OCI-LY7 (cell line): ENCODE measurements at regions not wholly inside any gene's neighbourhood (a gene's known extent, or its start where the extent isn't known, plus 50 kb on each side); places are given as distances from the start of the nearest gene placed in this dataset.

Source experiments
- BruUV-seq: library from RNA; stranded (reverse); fragments of 400-500 nt; replicated peaks from 2 replicates; lab custom pipeline; 2021; lab: Mats Ljungman, UMichigan
- CTCF ChIA-PET: fragments of 300-600 bp; sonication (Branson Sonifier 250); formaldehyde crosslinking; loops from one replicate; lab custom pipeline; 2022; ENCODE audit warnings: antibody characterized with exemption; ENCODE audit not compliant: unreplicated experiment; lab: Charles Lee
- POLR2A ChIA-PET: fragments of 300-600 bp; sonication (Branson Sonifier 250); formaldehyde crosslinking; loops from one replicate; lab custom pipeline; 2022; ENCODE audit warnings: antibody characterized with exemption; lab: Charles Lee
- DNase-seq: peaks from one replicate; pipeline ENCODE4 v3.0.0-alpha.2; 2015; ENCODE audit warnings: low spot score
- H2AFZ ChIP-seq: fragments of 200-600 bp; sonication (generic), shearing (Covaris generic); 2 replicates; pipeline ENCODE4 v1.6.1; 2014; ENCODE audit warnings: mild to moderate bottlenecking, antibody characterized with exemption, low read length, moderate library complexity
- H3K27ac ChIP-seq: fragments of 200-600 bp; sonication (generic); 2 replicates; pipeline ENCODE4 v1.5.1; 2014; ENCODE audit warnings: mixed run types, low read depth, mild to moderate bottlenecking, moderate library complexity, low read length, inconsistent platforms; ENCODE audit not compliant: poor library complexity, severe bottlenecking
- H3K36me3 ChIP-seq: fragments of 200-600 bp; sonication (generic); 2 replicates; pipeline ENCODE4 v1.6.1; 2014; ENCODE audit warnings: mild to moderate bottlenecking, antibody characterized with exemption, low read length, moderate library complexity, mixed read lengths; ENCODE audit not compliant: insufficient read depth
- H3K4me1 ChIP-seq: fragments of 200-600 bp; sonication (generic); 2 replicates; pipeline ENCODE4 v1.5.1; 2014; ENCODE audit warnings: mild to moderate bottlenecking, low read length; ENCODE audit not compliant: insufficient read depth, poor library complexity, severe bottlenecking
- H3K4me2 ChIP-seq: fragments of 200-600 bp; sonication (generic); 2 replicates; pipeline ENCODE4 v1.6.1; 2014; ENCODE audit warnings: mild to moderate bottlenecking, low read length
- H3K4me3 ChIP-seq: fragments of 200-600 bp; sonication (generic); 2 replicates; pipeline ENCODE4 v1.5.1; 2014; ENCODE audit warnings: mild to moderate bottlenecking, low read depth, low read length; ENCODE audit not compliant: poor library complexity, severe bottlenecking
- H3K79me2 ChIP-seq: fragments of 200-600 bp; sonication (generic); 2 replicates; pipeline ENCODE4 v1.6.1; 2016; ENCODE audit warnings: low read depth, mild to moderate bottlenecking, low read length, moderate library complexity, mixed read lengths; ENCODE audit not compliant: insufficient read depth
- H3K9me2 ChIP-seq: fragments of 200-600 bp; sonication (generic); 2 replicates; pipeline ENCODE4 v1.6.1; 2016; ENCODE audit warnings: mild to moderate bottlenecking, low read length, mixed read lengths; ENCODE audit not compliant: insufficient read depth
- H3K9me3 ChIP-seq: fragments of 200-600 bp; sonication (generic); 2 replicates; pipeline ENCODE4 v1.6.1; 2014; ENCODE audit warnings: mild to moderate bottlenecking, mixed run types, low read length, mixed read lengths
- H4K20me1 ChIP-seq: fragments of 200-600 bp; sonication (generic); 2 replicates; pipeline ENCODE4 v1.6.1; 2014; ENCODE audit warnings: mild to moderate bottlenecking, antibody characterized with exemption, low read length, moderate library complexity, mixed read lengths; ENCODE audit not compliant: insufficient read depth
- CTCF ChIP-seq: fragments of 200-600 bp; sonication (generic); conservative IDR thresholded peaks from 2 replicates; pipeline ENCODE4 v1.5.1; 2014; ENCODE audit warnings: mild to moderate bottlenecking, antibody characterized with exemption, low read length, moderate library complexity, mixed read lengths
- EZH2phosphoT487 ChIP-seq: fragments of 200-600 bp; sonication (generic); IDR thresholded peaks from 2 replicates; pipeline ENCODE4 v1.6.1; 2018; ENCODE audit warnings: low read depth, borderline replicate concordance, mild to moderate bottlenecking, mixed run types, antibody characterized with exemption, low read length, moderate library complexity, mixed read lengths
- intact Hi-C: fragments of 100-400 bp; cut with micrococcal nuclease; formaldehyde crosslinking; loops from one replicate; pipeline ENCODE4 v1.10.0; 2022; ENCODE audit not compliant: unreplicated experiment

DNA sequence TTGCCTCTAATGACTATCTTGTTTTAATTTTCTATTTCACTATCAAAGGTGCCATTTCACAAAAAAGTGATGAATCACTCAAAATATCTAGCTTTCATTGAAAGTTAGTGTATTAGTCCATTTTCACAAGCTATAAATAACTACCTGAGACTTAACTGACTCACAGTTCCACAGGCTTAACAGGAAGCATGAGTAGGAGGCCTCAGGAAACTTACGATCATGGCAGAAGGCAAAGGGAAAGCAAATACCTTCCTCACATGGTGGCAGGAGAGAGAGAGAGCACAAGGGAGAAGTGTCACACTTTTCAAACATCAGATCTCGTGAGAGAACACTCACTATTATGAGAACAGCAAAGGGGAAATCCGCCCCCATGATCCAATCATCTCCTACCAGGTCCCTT is 1220.4 kb upstream of the ZEB2 start:
- no peak for DNase-seq
- TF ChIP-seq EZH2phosphoT487, result no peak
- no peak for TF ChIP-seq CTCF
- Histone ChIP-seq H3K4me3 (no peak overlapping the region), H3K36me3 (no peaks in the 10 kb centered on the region), H3K4me1 (peaks cover 12% of the 10 kb centered on the region), H3K9me3 (no peaks in the 10 kb centered on the region), H2AFZ (no peak overlapping the region), H3K4me2 (no peak overlapping the region), H3K79me2 (no peaks in the 10 kb centered on the region), H3K9me2 (no peaks in the 10 kb centered on the region), H4K20me1 (no peaks in the 10 kb centered on the region), H3K27ac (no peak overlapping the region)
- POLR2A ChIA-PET, result no interaction called here
- CTCF ChIA-PET, result no interaction called here
- BruUV-seq, result no TSS peak
- intact Hi-C loops, result no loop called here

- H4K20me1 ChIP-seq, result no peaks in the 10 kb centered on the region
- H3K9me3 ChIP-seq, result no peaks in the 10 kb centered on the region
- no peak overlapping the region for H3K4me2 ChIP-seq
- ChIA-PET POLR2A (no interaction called here), CTCF (no interaction called here)
- H2AFZ ChIP-seq, result no peak overlapping the region
- H3K79me2 ChIP-seq, result no peaks in the 10 kb centered on the region
- no peaks in the 10 kb centered on the region for H3K36me3 ChIP-seq
- no TSS peak for BruUV-seq
- H3K4me3 ChIP-seq, result no peak overlapping the region
- TF ChIP-seq CTCF (no peak), EZH2phosphoT487 (no peak)
- H3K27ac ChIP-seq, result no peak overlapping the region
- intact Hi-C loops, result no loop called here
- no peaks in the 10 kb centered on the region for H3K9me2 ChIP-seq
- no peak for DNase-seq
- peaks cover 12% of the 10 kb centered on the region for H3K4me1 ChIP-seq
Observed at GRCh38 chr2:145739681-145740080, 1219.8 kb upstream of the ZEB2 start.

- no peak overlapping the region for H2AFZ ChIP-seq
- intact Hi-C loops, result no loop called here
Observed at GRCh38 chr2:145736871-145737270, 1217.0 kb upstream of the ZEB2 start.

More at GRCh38 chr2:145736871-145737270, 1217.0 kb upstream of the ZEB2 start:
- Histone ChIP-seq H3K36me3 (no peaks in the 10 kb centered on the region), H3K27ac (no peak overlapping the region), H3K79me2 (no peaks in the 10 kb centered on the region), H3K4me3 (no peak overlapping the region), H4K20me1 (no peaks in the 10 kb centered on the region), H3K4me1 (no peaks in the 10 kb centered on the region), H3K9me3 (no peaks in the 10 kb centered on the region), H3K9me2 (no peaks in the 10 kb centered on the region), H3K4me2 (no peak overlapping the region)
- no peak for DNase-seq
- BruUV-seq, result no TSS peak
- POLR2A ChIA-PET, result interaction anchor here (0.6 kb wide), 1 partner anchor 721 kb away, joined by 4 read pairs; no protein-coding TSS in a partner anchor
- CTCF ChIA-PET, result no interaction called here
- TF ChIP-seq CTCF, result no peak
- no peak for TF ChIP-seq EZH2phosphoT487
